ENCODE measurements at regions not wholly inside any gene's neighbourhood (a gene's known extent, or its start where the extent isn't known, plus 50 kb on each side); places are given as distances from the start of the nearest gene placed in this dataset.

DNA sequence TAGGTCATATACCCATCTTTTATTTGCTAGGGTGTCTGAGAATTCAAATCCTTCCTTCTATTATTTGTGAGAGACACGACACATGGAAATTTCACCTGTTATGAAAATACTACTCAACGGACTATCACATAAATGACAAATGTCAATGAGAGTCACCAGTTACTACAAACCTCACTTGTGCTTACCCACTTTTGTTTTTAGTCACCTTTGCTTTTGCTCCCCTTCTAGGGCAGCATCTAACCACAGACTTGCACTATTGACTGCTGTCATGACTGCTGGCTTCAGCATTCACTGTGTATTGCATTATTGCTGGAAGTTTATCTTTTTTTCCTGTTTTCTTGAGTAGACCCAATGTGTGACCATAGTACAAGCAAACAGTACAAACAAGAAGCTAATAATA lies 1048.0 kb downstream of the PLA2G4A start:
- TF ChIP-seq, protein P1, sequence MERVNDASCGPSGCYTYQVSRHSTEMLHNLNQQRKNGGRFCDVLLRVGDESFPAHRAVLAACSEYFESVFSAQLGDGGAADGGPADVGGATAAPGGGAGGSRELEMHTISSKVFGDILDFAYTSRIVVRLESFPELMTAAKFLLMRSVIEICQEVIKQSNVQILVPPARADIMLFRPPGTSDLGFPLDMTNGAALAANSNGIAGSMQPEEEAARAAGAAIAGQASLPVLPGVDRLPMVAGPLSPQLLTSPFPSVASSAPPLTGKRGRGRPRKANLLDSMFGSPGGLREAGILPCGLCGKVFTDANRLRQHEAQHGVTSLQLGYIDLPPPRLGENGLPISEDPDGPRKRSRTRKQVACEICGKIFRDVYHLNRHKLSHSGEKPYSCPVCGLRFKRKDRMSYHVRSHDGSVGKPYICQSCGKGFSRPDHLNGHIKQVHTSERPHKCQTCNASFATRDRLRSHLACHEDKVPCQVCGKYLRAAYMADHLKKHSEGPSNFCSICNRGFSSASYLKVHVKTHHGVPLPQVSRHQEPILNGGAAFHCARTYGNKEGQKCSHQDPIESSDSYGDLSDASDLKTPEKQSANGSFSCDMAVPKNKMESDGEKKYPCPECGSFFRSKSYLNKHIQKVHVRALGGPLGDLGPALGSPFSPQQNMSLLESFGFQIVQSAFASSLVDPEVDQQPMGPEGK (CRISPR knock-in tag; IDR thresholded peaks at IDR 0.05; ENCODE audit: borderline replicate concordance) = no peak
- TF ChIP-seq ZFP30 (CRISPR knock-in tag; IDR thresholded peaks at IDR 0.05) (no peak), BACH2 (CRISPR knock-in tag; IDR thresholded peaks at IDR 0.05; ENCODE audit: borderline replicate concordance) (no peak)
- TF ChIP-seq, protein P2, sequence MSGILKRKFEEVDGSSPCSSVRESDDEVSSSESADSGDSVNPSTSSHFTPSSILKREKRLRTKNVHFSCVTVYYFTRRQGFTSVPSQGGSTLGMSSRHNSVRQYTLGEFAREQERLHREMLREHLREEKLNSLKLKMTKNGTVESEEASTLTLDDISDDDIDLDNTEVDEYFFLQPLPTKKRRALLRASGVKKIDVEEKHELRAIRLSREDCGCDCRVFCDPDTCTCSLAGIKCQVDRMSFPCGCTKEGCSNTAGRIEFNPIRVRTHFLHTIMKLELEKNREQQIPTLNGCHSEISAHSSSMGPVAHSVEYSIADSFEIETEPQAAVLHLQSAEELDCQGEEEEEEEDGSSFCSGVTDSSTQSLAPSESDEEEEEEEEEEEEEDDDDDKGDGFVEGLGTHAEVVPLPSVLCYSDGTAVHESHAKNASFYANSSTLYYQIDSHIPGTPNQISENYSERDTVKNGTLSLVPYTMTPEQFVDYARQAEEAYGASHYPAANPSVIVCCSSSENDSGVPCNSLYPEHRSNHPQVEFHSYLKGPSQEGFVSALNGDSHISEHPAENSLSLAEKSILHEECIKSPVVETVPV (CRISPR knock-in tag; IDR thresholded peaks at IDR 0.05) = no peak

Data from SK-N-SH treated with all-trans-retinoic acid at 6 μM for 48 hours (cell line).